HCT116 (cell line): ENCODE measurements at regions not wholly inside any gene's neighbourhood (a gene's known extent, or its start where the extent isn't known, plus 50 kb on each side); places are given as distances from the start of the nearest gene placed in this dataset.

Experiments
- ATAC-seq: fragments of 200-7000 bp; cut with Tn5 transposase; 2 replicates; pipeline ENCODE4 v1.9.1; 2020; ENCODE audit warnings: mild to moderate bottlenecking, moderate library complexity
- BruUV-seq: library from RNA; stranded (reverse); fragments of 400-500 nt; replicated peaks from 2 replicates; lab custom pipeline; 2021; lab: Mats Ljungman, UMichigan
- CTCF ChIA-PET: fragments of 300-600 bp; sonication (Branson Sonifier 250); formaldehyde crosslinking; loops from one replicate; lab custom pipeline; 2021; ENCODE audit warnings: antibody characterized with exemption; lab: Charles Lee
- POLR2A ChIA-PET: fragments of 300-600, 350-600 bp; sonication (Branson Sonifier 250); formaldehyde crosslinking; loops from one replicate; lab custom pipeline; 2021; ENCODE audit warnings: antibody characterized with exemption; lab: Charles Lee
- RAD21 ChIA-PET, 2 experiments: fragments of 300-600 bp; sonication (Branson Sonifier 250); formaldehyde crosslinking; loops; one replicate each; lab custom pipeline; 2023; ENCODE audit warnings: low total read pairs in 2 of 2; ENCODE audit not compliant: uncharacterized antibody in 2 of 2, unreplicated experiment in 2 of 2, low non-redundant PET in 1 of 2; lab: Charles Lee
- DNase-seq: peaks from one replicate; pipeline ENCODE4 v3.0.0-alpha.2; 2010; ENCODE audit warnings: low read depth, low spot score
- H2AFZ ChIP-seq: fragments of 200-600 bp; shearing (Covaris generic), sonication (generic); 2 replicates; pipeline ENCODE4 v1.6.1; 2017; ENCODE audit warnings: low read depth, mixed run types, mixed read lengths, antibody characterized with exemption, low read length; ENCODE audit not compliant: poor library complexity, severe bottlenecking
- H3K27ac ChIP-seq: 2 replicates; pipeline ENCODE4 v1.5.1; 2012; ENCODE audit warnings: low read depth, low read length
- H3K27me3 ChIP-seq: fragments of 200-600 bp; sonication (generic); 2 replicates; pipeline ENCODE4 v1.6.1; 2016; ENCODE audit warnings: mixed run types, low read length, mixed read lengths; ENCODE audit not compliant: insufficient read depth
- H3K36me3 ChIP-seq, 2 experiments: fragments of 200-500 bp in 1 of 2; fragments of 200-600 bp in 1 of 2; sonication (Bioruptor generic) in 1 of 2; sonication (generic) in 1 of 2; 2 replicates each; pipeline versions ENCODE4 v1.5.1 to v1.6.1; 2014 to 2016; ENCODE audit warnings: low read length in 2 of 2, inconsistent platforms in 1 of 2, mixed read lengths in 1 of 2, mixed run types in 1 of 2; ENCODE audit not compliant: insufficient read depth in 2 of 2, control insufficient read depth in 1 of 2
- H3K4me1 ChIP-seq, 2 experiments: fragments of 200-600 bp in 1 of 2; sonication (generic) in 1 of 2; 2 replicates each; pipeline versions ENCODE4 v1.5.1 to v1.6.1; 2012 to 2017; ENCODE audit warnings: low read length in 2 of 2, inconsistent platforms in 1 of 2, mild to moderate bottlenecking in 1 of 2, mixed read lengths in 1 of 2, mixed run types in 1 of 2, moderate library complexity in 1 of 2; ENCODE audit not compliant: insufficient read depth in 2 of 2, control insufficient read depth in 1 of 2
- H3K4me2 ChIP-seq: fragments of 200-600 bp; sonication (generic); 2 replicates; pipeline ENCODE4 v1.6.1; 2017; ENCODE audit warnings: mixed run types, low read length, mixed read lengths
- H3K4me3 ChIP-seq, 2 experiments: fragments of 200-600 bp in 1 of 2; sonication (generic) in 1 of 2; replicated peaks in 1 of 2; 2 replicates each; pipeline ENCODE4 v1.5.1; 2011 to 2016; ENCODE audit warnings: low read length in 2 of 2, control low read depth in 1 of 2, low read depth in 1 of 2, mild to moderate bottlenecking in 1 of 2, mixed read lengths in 1 of 2, mixed run types in 1 of 2
- H3K79me2 ChIP-seq: fragments of 200-600 bp; sonication (generic); 2 replicates; pipeline ENCODE4 v1.6.1; 2017; ENCODE audit warnings: mild to moderate bottlenecking, mixed run types, low read length, moderate library complexity, mixed read lengths; ENCODE audit not compliant: insufficient read depth
- H3K9ac ChIP-seq: fragments of 200-600 bp; sonication (generic); 2 replicates; pipeline ENCODE4 v1.6.1; 2016; ENCODE audit warnings: low read length, mixed read lengths
- H3K9me2 ChIP-seq: fragments of 200-600 bp; sonication (generic), shearing (Covaris generic); 2 replicates; pipeline ENCODE4 v1.6.1; 2017; ENCODE audit warnings: mixed run types, mild to moderate bottlenecking, moderate library complexity; ENCODE audit not compliant: insufficient read depth
- H3K9me3 ChIP-seq, 2 experiments: fragments of 200-500 bp in 1 of 2; fragments of 200-600 bp in 1 of 2; sonication (Bioruptor generic) in 1 of 2; sonication (generic) in 1 of 2; 2 replicates each; pipeline ENCODE4 v1.6.1; 2014 to 2017; ENCODE audit warnings: low read length in 2 of 2, mixed read lengths in 2 of 2, inconsistent platforms in 1 of 2, low read depth in 1 of 2, mild to moderate bottlenecking in 1 of 2, mixed run types in 1 of 2, moderate library complexity in 1 of 2; ENCODE audit not compliant: control insufficient read depth in 1 of 2, insufficient read depth in 1 of 2
- H4K20me1 ChIP-seq: fragments of 200-600 bp; sonication (generic), shearing (Covaris generic); 2 replicates; pipeline ENCODE4 v1.6.1; 2017; ENCODE audit warnings: mixed run types, mild to moderate bottlenecking, moderate library complexity; ENCODE audit not compliant: insufficient read depth
- EGR1 ChIP-seq: IDR thresholded peaks from 2 replicates; pipeline ENCODE4 v1.6.1; 2012; ENCODE audit warnings: low read depth
- ELF1 ChIP-seq: IDR thresholded peaks from 2 replicates; pipeline ENCODE4 v1.6.1; 2012; ENCODE audit warnings: low read depth, borderline replicate concordance
- FOSL1 ChIP-seq: IDR thresholded peaks from 2 replicates; pipeline ENCODE4 v1.6.1; 2012; ENCODE audit warnings: low read depth
- MAX ChIP-seq: IDR thresholded peaks from 2 replicates; pipeline ENCODE4 v1.6.1; 2012
- RAD21 ChIP-seq: IDR thresholded peaks from 2 replicates; pipeline ENCODE4 v1.6.1; 2012; ENCODE audit warnings: low read depth, mild to moderate bottlenecking
- SIN3A ChIP-seq: IDR thresholded peaks from 2 replicates; pipeline ENCODE4 v1.6.1; 2012; ENCODE audit warnings: low read depth
- YY1 ChIP-seq: IDR thresholded peaks from 2 replicates; pipeline ENCODE4 v1.6.1; 2011; ENCODE audit warnings: low read length, low read depth, moderate library complexity, mild to moderate bottlenecking; ENCODE audit not compliant: insufficient replicate concordance; ENCODE audit errors: extremely low read depth
- ZBTB33 ChIP-seq: IDR thresholded peaks from 2 replicates; pipeline ENCODE4 v1.6.1; 2011; ENCODE audit warnings: mild to moderate bottlenecking, low read length, moderate library complexity; ENCODE audit not compliant: insufficient replicate concordance; ENCODE audit errors: extremely low read depth
- ZFX ChIP-seq: fragments of 450-650 bp; IDR thresholded peaks from 2 replicates; pipeline ENCODE4 v1.6.1; 2017
- intact Hi-C: fragments of 100-400 bp; cut with micrococcal nuclease; formaldehyde crosslinking; loops from 2 replicates; pipeline ENCODE4 v1.10.0; 2022

GRCh38 chr2:215751911-215752272 is 261.5 kb downstream of the MREG start:
- RAD21 ChIA-PET: no interaction called here
- intact Hi-C loops: no loop called here
- Histone ChIP-seq H3K79me2 (no peaks in the 10 kb centered on the region), H3K36me3 (no peaks in the 10 kb centered on the region), H3K4me3 (no peak overlapping the region), H3K27me3 (no peaks in the 10 kb centered on the region), H3K27ac (no peak overlapping the region), H3K9me2 (no peaks in the 10 kb centered on the region), H4K20me1 (no peaks in the 10 kb centered on the region), H3K4me2 (no peak overlapping the region), H3K9ac (no peak overlapping the region), H2AFZ (no peak overlapping the region), H3K9me3 (no peaks in the 10 kb centered on the region), H3K4me1 (no peaks in the 10 kb centered on the region)
- no TSS peak for BruUV-seq
- CTCF ChIA-PET: no interaction called here
- ATAC-seq (no peak), DNase-seq (no peak)
- TF ChIP-seq FOSL1: no peak
- no peak for TF ChIP-seq YY1
- no peak for TF ChIP-seq RAD21
- no peak for TF ChIP-seq SIN3A
- no peak for TF ChIP-seq ELF1
- no peak for TF ChIP-seq ZBTB33
- TF ChIP-seq MAX: no peak
- TF ChIP-seq ZFX: no peak
- TF ChIP-seq EGR1: no peak
- POLR2A ChIA-PET: no interaction called here
